BE2C (cell line): ENCODE measurements at regions not wholly inside any gene's neighbourhood (a gene's known extent, or its start where the extent isn't known, plus 50 kb on each side); places are given as distances from the start of the nearest gene placed in this dataset.

Source experiments
- DNase-seq: peaks from one replicate; pipeline ENCODE4 v3.0.0-alpha.2; 2020
- H3K27me3 ChIP-seq: fragments of 250-450 bp; sonication (Bioruptor Pico); 2 replicates; pipeline ENCODE4 v1.5.1; 2020; ENCODE audit warnings: mild to moderate bottlenecking
- H3K36me3 ChIP-seq: fragments of 250-450 bp; sonication (Bioruptor Pico); 2 replicates; pipeline ENCODE4 v1.5.1; 2020; ENCODE audit warnings: mild to moderate bottlenecking
- H3K4me1 ChIP-seq: fragments of 250-450 bp; sonication (Bioruptor Pico); 2 replicates; pipeline ENCODE4 v1.5.1; 2020
- H3K4me3 ChIP-seq: 2 replicates; pipeline ENCODE4 v1.5.1; 2011; ENCODE audit warnings: low read depth, low read length
- H3K9me3 ChIP-seq: fragments of 250-450 bp; sonication (Bioruptor Pico); 2 replicates; pipeline ENCODE4 v1.5.1; 2020
- TF ChIP-seq, protein P1 (sequence below): IDR thresholded peaks from 2 replicates; pipeline ENCODE4 v1.5.1; 2012; ENCODE audit warnings: mild to moderate bottlenecking, low read depth, low read length

DNA sequence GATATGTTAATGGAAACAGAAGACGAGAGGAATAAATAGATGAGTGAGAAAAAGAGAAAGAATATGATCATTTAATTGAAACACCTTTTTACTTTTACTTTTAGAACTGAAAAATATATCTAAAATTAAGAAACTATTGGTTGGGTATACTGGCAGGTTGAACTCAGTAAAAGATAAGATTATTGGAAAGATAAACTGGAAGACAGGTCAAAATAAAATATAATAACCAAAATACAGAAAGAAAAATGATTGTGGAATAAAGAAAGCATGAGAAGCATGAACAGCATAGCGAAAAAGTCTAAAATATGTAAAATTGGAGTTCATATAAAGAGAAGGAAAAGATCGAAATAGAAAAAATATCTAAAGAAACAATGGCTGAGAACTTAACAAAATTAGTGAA is 242.2 kb upstream of the MIR17HG start:
- H3K36me3 ChIP-seq, result no peaks in the 10 kb centered on the region
- TF ChIP-seq, protein P1, sequence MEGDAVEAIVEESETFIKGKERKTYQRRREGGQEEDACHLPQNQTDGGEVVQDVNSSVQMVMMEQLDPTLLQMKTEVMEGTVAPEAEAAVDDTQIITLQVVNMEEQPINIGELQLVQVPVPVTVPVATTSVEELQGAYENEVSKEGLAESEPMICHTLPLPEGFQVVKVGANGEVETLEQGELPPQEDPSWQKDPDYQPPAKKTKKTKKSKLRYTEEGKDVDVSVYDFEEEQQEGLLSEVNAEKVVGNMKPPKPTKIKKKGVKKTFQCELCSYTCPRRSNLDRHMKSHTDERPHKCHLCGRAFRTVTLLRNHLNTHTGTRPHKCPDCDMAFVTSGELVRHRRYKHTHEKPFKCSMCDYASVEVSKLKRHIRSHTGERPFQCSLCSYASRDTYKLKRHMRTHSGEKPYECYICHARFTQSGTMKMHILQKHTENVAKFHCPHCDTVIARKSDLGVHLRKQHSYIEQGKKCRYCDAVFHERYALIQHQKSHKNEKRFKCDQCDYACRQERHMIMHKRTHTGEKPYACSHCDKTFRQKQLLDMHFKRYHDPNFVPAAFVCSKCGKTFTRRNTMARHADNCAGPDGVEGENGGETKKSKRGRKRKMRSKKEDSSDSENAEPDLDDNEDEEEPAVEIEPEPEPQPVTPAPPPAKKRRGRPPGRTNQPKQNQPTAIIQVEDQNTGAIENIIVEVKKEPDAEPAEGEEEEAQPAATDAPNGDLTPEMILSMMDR, result no peak
- no peaks in the 10 kb centered on the region for H3K27me3 ChIP-seq
- H3K4me1 ChIP-seq, result no peaks in the 10 kb centered on the region
- H3K9me3 ChIP-seq, result no peaks in the 10 kb centered on the region
- no peak for DNase-seq
- H3K4me3 ChIP-seq, result no peak overlapping the region

DNA sequence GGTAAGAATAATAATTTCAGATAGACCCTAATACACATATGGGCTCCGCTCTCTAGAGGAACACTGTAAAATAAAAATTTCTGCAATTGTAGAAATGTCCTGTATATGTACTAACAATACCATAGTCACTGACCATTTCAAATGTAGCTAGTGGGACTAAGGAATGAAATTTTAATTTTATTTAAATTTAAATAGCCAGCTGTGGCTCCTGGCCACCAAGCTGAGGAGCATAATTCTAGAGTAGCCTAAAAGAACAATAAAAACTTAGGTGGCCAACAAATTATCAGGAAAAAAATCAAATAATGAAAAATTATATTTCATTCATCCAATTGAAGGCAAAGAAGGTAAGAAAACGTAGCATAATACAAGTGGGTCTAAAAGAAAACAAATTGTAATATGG is 240.9 kb upstream of the MIR17HG start:
- TF ChIP-seq, protein P1, result no peak
- Histone ChIP-seq H3K9me3 (no peaks in the 10 kb centered on the region), H3K27me3 (no peaks in the 10 kb centered on the region), H3K4me3 (no peak overlapping the region), H3K4me1 (no peaks in the 10 kb centered on the region), H3K36me3 (no peaks in the 10 kb centered on the region)
- no peak for DNase-seq

DNA sequence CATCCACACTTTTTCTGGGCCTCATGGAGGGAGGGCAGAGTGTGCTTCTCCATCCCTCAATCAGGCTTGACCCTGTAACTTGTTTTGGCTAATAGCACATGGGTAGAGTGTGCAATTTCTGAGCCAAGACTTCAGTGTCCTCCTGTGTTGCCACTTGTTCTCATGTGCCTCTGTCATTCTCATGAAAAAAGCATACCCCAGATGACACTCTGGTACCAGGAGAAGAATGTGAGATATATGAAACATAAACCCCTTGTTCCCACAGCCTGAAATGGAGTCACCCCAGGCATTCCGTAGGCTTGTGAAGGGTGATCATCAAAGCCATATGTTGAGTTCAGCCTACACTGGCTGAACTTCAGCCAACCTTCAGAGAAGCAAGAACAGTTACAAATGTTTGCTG is 239.2 kb upstream of the MIR17HG start:
- no peaks in the 10 kb centered on the region for H3K27me3 ChIP-seq
- no peaks in the 10 kb centered on the region for H3K9me3 ChIP-seq

DNA sequence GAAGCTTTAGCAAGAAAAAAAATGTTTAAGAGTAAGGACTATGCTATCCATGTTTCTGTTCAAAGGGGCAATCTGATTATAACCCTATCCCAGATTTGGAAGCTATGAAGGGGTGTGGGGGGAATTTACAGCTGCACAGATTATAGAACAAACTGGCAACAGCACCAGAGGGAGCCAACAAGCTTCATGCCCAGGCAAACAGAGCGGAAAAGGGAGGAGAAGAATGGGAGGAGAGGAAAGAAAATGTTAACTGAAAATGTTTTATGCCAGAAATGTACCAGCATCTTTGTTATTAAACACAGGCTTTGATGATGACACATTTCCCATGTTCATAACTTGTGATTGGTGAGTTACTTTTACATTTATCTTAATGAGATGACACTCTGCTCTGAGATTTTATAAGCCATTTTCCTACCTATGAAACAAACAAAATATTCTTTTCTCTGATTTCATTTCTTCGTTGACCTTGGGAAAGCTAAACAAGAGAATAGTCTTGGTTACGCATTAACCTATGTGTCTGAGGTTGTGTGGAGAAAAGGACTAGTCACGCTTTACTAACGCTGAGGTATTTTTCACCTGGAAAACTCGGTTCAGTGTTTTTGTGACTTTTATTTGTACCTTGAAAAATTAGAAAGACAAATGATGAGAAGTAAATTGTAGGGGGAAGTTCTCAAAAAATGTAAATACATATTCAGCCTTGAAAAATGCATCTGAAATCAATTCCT is 235.8 kb upstream of the MIR17HG start:
- no peak for DNase-seq
- H3K4me1 ChIP-seq, result no peaks in the 10 kb centered on the region

More for the DNA sequence above, 239.2 kb upstream of the MIR17HG start:
- Histone ChIP-seq H3K36me3 (no peaks in the 10 kb centered on the region), H3K4me1 (no peaks in the 10 kb centered on the region), H3K4me3 (no peak overlapping the region)
- TF ChIP-seq, protein P1, result no peak
- DNase-seq, result no peak

DNA sequence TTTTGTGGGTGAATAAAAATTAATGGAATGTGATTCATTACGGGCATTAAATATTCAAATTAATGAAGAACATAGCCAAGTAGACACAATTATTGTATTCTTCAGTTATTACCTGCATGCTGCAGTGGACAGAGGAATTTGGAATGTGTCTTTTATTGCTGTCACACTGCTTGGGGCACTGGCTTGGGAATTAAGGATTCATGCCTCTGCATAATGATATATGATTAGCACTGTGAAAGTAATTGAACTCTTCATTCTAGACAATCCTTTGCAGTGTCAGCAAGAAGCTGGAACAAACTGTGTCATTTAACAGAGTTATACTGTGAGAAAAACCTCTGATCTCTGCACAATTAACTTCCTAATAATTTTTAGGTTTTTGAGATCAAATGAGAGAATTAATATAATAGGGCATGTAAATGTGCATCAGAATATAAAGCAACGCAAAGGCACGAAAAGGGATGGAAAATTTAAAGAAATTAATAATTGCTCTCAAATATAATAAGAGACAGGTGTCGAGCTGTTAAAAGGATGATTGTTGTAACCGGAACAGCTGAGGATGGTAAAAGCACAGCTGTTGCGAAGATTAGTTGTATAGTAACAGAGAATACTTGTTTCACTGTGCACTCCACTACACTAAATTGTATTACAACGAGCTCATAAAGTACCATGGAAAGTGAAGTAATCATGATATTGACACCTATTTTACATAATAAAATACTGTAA is 235.1 kb upstream of the MIR17HG start:
- Histone ChIP-seq H3K36me3 (no peaks in the 10 kb centered on the region), H3K4me3 (no peak overlapping the region), H3K4me1 (no peaks in the 10 kb centered on the region), H3K27me3 (no peaks in the 10 kb centered on the region), H3K9me3 (no peaks in the 10 kb centered on the region)
- TF ChIP-seq, protein P1, result no peak
- no peak for DNase-seq

More for the DNA sequence above, 235.8 kb upstream of the MIR17HG start:
- Histone ChIP-seq H3K36me3 (no peaks in the 10 kb centered on the region), H3K27me3 (no peaks in the 10 kb centered on the region), H3K9me3 (no peaks in the 10 kb centered on the region), H3K4me3 (no peak overlapping the region)
- TF ChIP-seq, protein P1, result peak; percentile 5; the same call in 1 of the 2 replicates

DNA sequence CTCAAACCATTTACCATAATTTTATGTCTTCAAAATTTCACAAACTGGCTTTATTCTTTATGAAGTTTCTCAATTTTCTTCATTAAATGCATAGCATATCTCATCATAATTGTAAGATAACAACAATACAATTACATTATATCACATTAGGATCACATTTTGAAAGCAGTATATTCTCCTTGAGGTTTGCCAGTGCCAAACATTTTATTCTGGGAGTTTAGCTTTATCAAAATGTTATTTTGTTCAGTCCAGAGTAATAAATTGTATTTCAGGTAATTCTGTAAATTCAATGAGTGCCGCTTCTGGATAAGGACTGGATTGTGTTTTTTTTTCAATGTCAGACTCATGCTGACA is 234.6 kb upstream of the MIR17HG start:
- H3K9me3 ChIP-seq, result no peaks in the 10 kb centered on the region
- H3K27me3 ChIP-seq, result no peaks in the 10 kb centered on the region
- H3K4me3 ChIP-seq, result no peak overlapping the region
- no peaks in the 10 kb centered on the region for H3K36me3 ChIP-seq
- no peaks in the 10 kb centered on the region for H3K4me1 ChIP-seq
- TF ChIP-seq, protein P1, result no peak
- DNase-seq, result no peak
